ENCODE measurements at regions not wholly inside any gene's neighbourhood (a gene's known extent, or its start where the extent isn't known, plus 50 kb on each side); places are given as distances from the start of the nearest gene placed in this dataset.

GRCh38 chr7:94067047-94067446, 62.9 kb upstream of the BET1 start:
- CTCF ChIA-PET (ENCODE audit: low intra/inter-chr PET ratio), result no interaction called here
- H3K4me1 ChIP-seq (replicated peaks in 1 of 2; ENCODE audit: control insufficient read depth in 2 of 2, insufficient read depth in 2 of 2, low read length in 2 of 2), result no peaks in the 10 kb centered on the region
- no peaks in the 10 kb centered on the region for H3K9me3 ChIP-seq (replicated peaks; ENCODE audit: control insufficient read depth, insufficient read depth, low read depth, low read length)
- TF ChIP-seq BRF1 (IDR thresholded peaks at IDR 0.05; ENCODE audit: borderline replicate concordance, extremely low read depth, insufficient read length), result no peak
- no peak for TF ChIP-seq TFAP4 (CRISPR knock-in tag; IDR thresholded peaks at IDR 0.05; ENCODE audit: borderline replicate concordance)
- TF ChIP-seq ZBTB17 (CRISPR knock-in tag; IDR thresholded peaks at IDR 0.05), result no peak
- TF ChIP-seq PTBP1 (IDR thresholded peaks at IDR 0.05; ENCODE audit: low read depth, low read length), result no peak
- TF ChIP-seq ZSCAN29 (IDR thresholded peaks at IDR 0.05), result no peak
- TF ChIP-seq PML (IDR thresholded peaks at IDR 0.05; ENCODE audit: low read length), result no peak
- TF ChIP-seq FOSL1 (tag; conservative IDR thresholded peaks at IDR 0.05), result no peak
- TF ChIP-seq ETV1 (tag; conservative IDR thresholded peaks at IDR 0.05; ENCODE audit: low read depth), result no peak
- TF ChIP-seq RREB1 (CRISPR knock-in tag; IDR thresholded peaks at IDR 0.05), result no peak
- no peak overlapping the region for H3K9ac ChIP-seq (ENCODE audit: insufficient read depth in 1 of 2, low read depth in 2 of 2, low read length in 2 of 2)
- no TSS peak for BruUV-seq (replicated peaks)
- POLR2A ChIA-PET, result interaction anchor here (0.6 kb wide), 1 partner anchor 256 kb away, joined by 4 read pairs; no protein-coding TSS in a partner anchor
- no peaks in the 10 kb centered on the region for H3K36me3 ChIP-seq (ENCODE audit: control insufficient read depth, insufficient read depth, low read length)
- no peak overlapping the region for H2AFZ ChIP-seq (ENCODE audit: low read depth, low read length)
- WGBS (ENCODE audit: insufficient coverage, low coverage, missing lambda C conversion rate), result 0% methylated on average over 1 of the region's 1 CpG
- DNase-seq (ENCODE audit: extremely low read depth in 1 of 4, low spot score in 3 of 4) (no peak), FAIRE-seq (no peak), ATAC-seq (no peak)
- no peak overlapping the region for H3K4me2 ChIP-seq (ENCODE audit: insufficient read depth, low read length)
- H3K4me3 ChIP-seq, result no peak overlapping the region
- no peaks in the 10 kb centered on the region for H3K9me1 ChIP-seq (ENCODE audit: control insufficient read depth, insufficient read depth, low read length)
- H3K27me3 ChIP-seq (ENCODE audit: control insufficient read depth in 2 of 2, insufficient read depth in 2 of 2, low read length in 2 of 2), result peaks cover 0 to 8% of the 10 kb centered on the region in 2 experiments; a peak in 1 of 5 replicates
- no peaks in the 10 kb centered on the region for H3K79me2 ChIP-seq (ENCODE audit: control insufficient read depth, insufficient read depth, low read length)
- intact Hi-C loops (cut with micrococcal nuclease), result no loop called here
- H3K27ac ChIP-seq (ENCODE audit: extremely low read depth, low read depth, low read length), result no peak overlapping the region
- H4K20me1 ChIP-seq (replicated peaks; ENCODE audit: control insufficient read depth, insufficient read depth, low read length), result no peaks in the 10 kb centered on the region
- in situ Hi-C loops (cut with MboI), result no loop called here
